GM23248 (cell line): ENCODE measurements at regions not wholly inside any gene's neighbourhood (a gene's known extent, or its start where the extent isn't known, plus 50 kb on each side); places are given as distances from the start of the nearest gene placed in this dataset.

Experiments used
- EZH2 ChIP-seq: fragments of 200-600 bp; sonication (generic); IDR thresholded peaks from 2 replicates; pipeline ENCODE4 v1.6.1; 2018; ENCODE audit warnings: antibody characterized with exemption, mild to moderate bottlenecking; ENCODE audit not compliant: insufficient read depth, poor library complexity, severe bottlenecking
- EZH2phosphoT487 ChIP-seq: fragments of 200-600 bp; sonication (generic); IDR thresholded peaks from 2 replicates; pipeline ENCODE4 v1.6.1; 2018; ENCODE audit warnings: antibody characterized with exemption, moderate library complexity, mild to moderate bottlenecking, low read depth; ENCODE audit not compliant: insufficient read depth

DNA sequence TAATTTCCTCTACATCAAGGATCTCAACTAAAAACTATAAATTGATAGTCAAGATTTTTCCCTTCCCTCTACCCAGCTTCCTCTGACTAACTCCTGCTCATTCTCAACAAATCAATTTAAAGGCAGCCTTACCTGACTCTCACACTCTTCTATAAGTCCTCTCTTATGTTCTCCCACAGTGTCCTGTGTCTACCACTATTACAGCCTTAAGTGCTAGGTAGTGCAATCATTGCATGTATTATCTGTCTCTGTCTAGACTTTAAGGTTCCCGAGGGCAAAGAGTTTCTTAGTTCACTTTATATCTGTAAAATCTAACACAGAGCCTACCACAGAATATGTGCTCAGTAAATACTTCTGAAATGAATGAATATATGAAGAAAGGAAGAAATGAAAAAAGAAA, 123.7 kb downstream of the BTC start:
- TF ChIP-seq EZH2phosphoT487 (no peak), EZH2 (no peak)
